Lower leg skin (tissue), 4 donors: ENCODE measurements at regions not wholly inside any gene's neighbourhood (a gene's known extent, or its start where the extent isn't known, plus 50 kb on each side); places are given as distances from the start of the nearest gene placed in this dataset.

ENCODE experiments used
- DNase-seq, 2 donors: peaks; one replicate each; pipeline ENCODE4 v3.0.0-alpha.2; 2019; ENCODE audit warnings: low spot score in 2 of 2
- H3K4me3 ChIP-seq: fragments of 200-600 bp; sonication (generic); 2 replicates; pipeline ENCODE4 v1.5.1; 2017; ENCODE audit warnings: mild to moderate bottlenecking, low read depth; ENCODE audit not compliant: poor library complexity, severe bottlenecking
- CTCF ChIP-seq, 3 donors: fragments of 450-650 bp; IDR thresholded peaks; one replicate each; pipeline ENCODE4 v1.5.1; 2016; ENCODE audit warnings: antibody characterized with exemption in 3 of 3, mild to moderate bottlenecking in 3 of 3, moderate library complexity in 2 of 3
- POLR2A ChIP-seq, 2 donors: fragments of 450-650 bp; IDR thresholded peaks; one replicate each; pipeline ENCODE4 v1.6.1; 2016 to 2017; ENCODE audit warnings: antibody characterized with exemption in 2 of 2, mild to moderate bottlenecking in 1 of 2, moderate library complexity in 1 of 2
- WGBS, 2 donors: methylation state at CpG; one replicate each; pipeline ENCODE4 v1.1.5; 2018; 5-methylcytosine and 5-hydroxymethylcytosine counted together
- intact Hi-C: fragments of 100-400 bp; cut with DNase I; formaldehyde crosslinking; loops from one replicate; pipeline ENCODE4 v1.15.0; 2023; ENCODE audit warnings: low total_unique reads

GRCh38 chr3:23654571-23654970, 151.2 kb upstream of the UBE2E1 start:
- 72 to 76% methylated on average over 3 of the region's 3 CpGs for WGBS, 2 donors
- DNase-seq, result no peak

GRCh38 chr3:23655749-23656148, 150.0 kb upstream of the UBE2E1 start:
- intact Hi-C loops, result no loop called here
- WGBS, 2 donors, result 98 to 100% methylated on average over 3 of the region's 3 CpGs
- DNase-seq, result no peak
- TF ChIP-seq CTCF (IDR thresholded peaks at IDR 0.05) (no peak), POLR2A (IDR thresholded peaks at IDR 0.05) (no peak)
- no peak overlapping the region for H3K4me3 ChIP-seq

More at GRCh38 chr3:23654571-23654970, 151.2 kb upstream of the UBE2E1 start:
- intact Hi-C loops, result no loop called here
- H3K4me3 ChIP-seq, result no peak overlapping the region
- TF ChIP-seq CTCF (IDR thresholded peaks at IDR 0.05) (no peak), POLR2A (IDR thresholded peaks at IDR 0.05) (no peak)

GRCh38 chr3:23656199-23656598, 149.6 kb upstream of the UBE2E1 start:
- WGBS, 2 donors, result 96 to 98% methylated on average over 5 of the region's 5 CpGs
- no peak for DNase-seq
- H3K4me3 ChIP-seq, result no peak overlapping the region
- intact Hi-C loops, result no loop called here
- TF ChIP-seq CTCF (IDR thresholded peaks at IDR 0.05) (no peak), POLR2A (IDR thresholded peaks at IDR 0.05) (no peak)

GRCh38 chr3:23656821-23657220, 148.9 kb upstream of the UBE2E1 start:
- WGBS, 2 donors, result 52 to 62% methylated on average over 5 of the region's 5 CpGs
- H3K4me3 ChIP-seq, result no peak overlapping the region
- no peak for TF ChIP-seq POLR2A (IDR thresholded peaks at IDR 0.05)
- TF ChIP-seq CTCF (IDR thresholded peaks at IDR 0.05), result no peak
- intact Hi-C loops, result no loop called here
- no peak for DNase-seq

- intact Hi-C loops, result no loop called here
- no peak for DNase-seq
- WGBS, 2 donors, result 86 to 88% methylated on average over 3 of the region's 3 CpGs
- TF ChIP-seq CTCF (IDR thresholded peaks at IDR 0.05), result no peak
- TF ChIP-seq POLR2A (IDR thresholded peaks at IDR 0.05), result no peak
- H3K4me3 ChIP-seq, result no peak overlapping the region
Measured at GRCh38 chr3:23657647-23658046, 148.1 kb upstream of the UBE2E1 start.

- intact Hi-C loops, result no loop called here
- no peak for TF ChIP-seq CTCF (IDR thresholded peaks at IDR 0.05)
- no peak for TF ChIP-seq POLR2A (IDR thresholded peaks at IDR 0.05)
- 66 to 68% methylated on average over 8 of the region's 8 CpGs for WGBS, 2 donors
- DNase-seq, result no peak
- no peak overlapping the region for H3K4me3 ChIP-seq
Measured at GRCh38 chr3:23659274-23659673, 146.5 kb upstream of the UBE2E1 start.
